Mucosa of stomach (tissue), 1 donor: ENCODE measurements at regions not wholly inside any gene's neighbourhood (a gene's known extent, or its start where the extent isn't known, plus 50 kb on each side); places are given as distances from the start of the nearest gene placed in this dataset.
"Not testable (repeated sequence)": the region's sequence is repeated elsewhere in the genome, so short reads cannot be mapped to it uniquely, and the experiment has no call there.

Source experiments
- H3K27me3 ChIP-seq: one replicate; pipeline ENCODE4 v1.7.0; 2013; ENCODE audit warnings: mild to moderate bottlenecking, low read length; ENCODE audit not compliant: control insufficient read depth, insufficient read depth
- H3K36me3 ChIP-seq: one replicate; pipeline ENCODE4 v1.7.0; 2013; ENCODE audit warnings: low read length; ENCODE audit not compliant: control insufficient read depth, insufficient read depth
- H3K4me1 ChIP-seq: one replicate; pipeline ENCODE4 v1.7.0; 2013; ENCODE audit warnings: mild to moderate bottlenecking, low read length; ENCODE audit not compliant: control insufficient read depth, insufficient read depth
- H3K4me3 ChIP-seq: one replicate; pipeline ENCODE4 v1.7.0; 2013; ENCODE audit warnings: low read length
- H3K9ac ChIP-seq: one replicate; pipeline ENCODE4 v1.7.0; 2013; ENCODE audit warnings: mild to moderate bottlenecking, low read length, moderate library complexity
- H3K9me3 ChIP-seq: one replicate; pipeline ENCODE4 v1.7.0; 2013; ENCODE audit warnings: mild to moderate bottlenecking, low read length, moderate library complexity; ENCODE audit not compliant: control insufficient read depth
- donor health status: Pancreatic carcinoma.

DNA sequence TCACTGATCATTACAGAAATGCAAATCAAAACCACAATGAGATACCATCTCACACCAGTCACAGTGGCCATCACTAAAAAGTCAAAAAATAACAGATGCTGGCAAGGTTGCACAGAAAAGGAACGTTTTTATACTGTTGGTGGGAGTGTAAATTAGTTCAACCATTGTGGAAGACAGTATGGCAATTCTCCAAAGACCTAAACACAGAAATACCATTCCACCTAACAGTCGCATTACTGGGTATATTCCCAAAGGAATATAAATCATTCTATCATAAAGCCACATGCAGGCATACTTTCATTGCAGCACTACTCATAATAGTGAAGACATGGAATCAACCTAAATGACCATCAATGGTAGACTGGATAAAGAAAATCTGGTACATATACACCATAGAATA is 83.2 kb upstream of the ARID5B start:
- H3K4me1 ChIP-seq, H3K9ac ChIP-seq, H3K9me3 ChIP-seq, H3K36me3 ChIP-seq, H3K27me3 ChIP-seq, H3K4me3 ChIP-seq: not testable (repeated sequence)

DNA sequence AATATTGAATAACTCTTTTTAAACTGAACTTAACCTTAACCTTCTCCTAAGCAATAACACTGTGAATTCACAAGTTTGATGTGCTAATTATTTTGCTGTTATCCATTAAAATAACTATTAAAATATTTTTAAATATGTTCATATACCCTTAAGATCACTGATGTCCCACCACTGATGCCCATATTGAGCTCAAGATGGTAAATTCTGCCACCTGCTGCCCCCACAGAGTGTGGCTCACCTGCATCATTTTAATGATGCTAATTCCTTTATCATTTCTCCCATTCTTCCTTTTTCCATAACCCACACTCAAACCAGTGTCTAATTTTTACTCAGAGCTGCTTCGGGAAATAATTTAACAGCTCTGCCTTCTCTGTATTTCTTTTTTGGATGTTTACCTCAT is 82.3 kb upstream of the ARID5B start:
- Histone ChIP-seq H3K27me3 (no peaks in the 10 kb centered on the region), H3K4me1 (peaks cover 4% of the 10 kb centered on the region), H3K4me3 (no peak overlapping the region), H3K36me3 (no peaks in the 10 kb centered on the region), H3K9ac (no peak overlapping the region), H3K9me3 (no peaks in the 10 kb centered on the region)

DNA sequence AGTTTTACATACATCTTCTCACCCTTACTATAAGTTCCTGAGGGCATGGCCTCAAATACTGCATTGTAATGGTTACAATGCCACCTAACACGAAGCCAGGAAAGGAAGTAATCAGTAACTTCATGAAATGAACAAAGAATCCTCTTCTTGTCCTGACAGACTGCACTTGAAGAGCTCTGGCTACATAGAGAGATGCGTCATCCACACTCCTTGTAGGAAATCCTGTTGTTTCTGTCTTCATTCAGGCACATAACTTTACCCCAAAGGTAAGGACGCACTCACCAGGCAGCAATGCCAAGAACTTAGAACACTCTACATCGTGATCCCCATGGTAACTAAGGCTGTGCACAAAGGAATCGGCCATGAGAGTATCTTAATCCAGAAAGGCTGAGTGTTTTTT is 80.3 kb upstream of the ARID5B start:
- Histone ChIP-seq H3K4me3 (no peak overlapping the region), H3K4me1 (peaks cover 11% of the 10 kb centered on the region), H3K27me3 (no peaks in the 10 kb centered on the region), H3K9ac (no peak overlapping the region), H3K9me3 (no peaks in the 10 kb centered on the region), H3K36me3 (no peaks in the 10 kb centered on the region)

DNA sequence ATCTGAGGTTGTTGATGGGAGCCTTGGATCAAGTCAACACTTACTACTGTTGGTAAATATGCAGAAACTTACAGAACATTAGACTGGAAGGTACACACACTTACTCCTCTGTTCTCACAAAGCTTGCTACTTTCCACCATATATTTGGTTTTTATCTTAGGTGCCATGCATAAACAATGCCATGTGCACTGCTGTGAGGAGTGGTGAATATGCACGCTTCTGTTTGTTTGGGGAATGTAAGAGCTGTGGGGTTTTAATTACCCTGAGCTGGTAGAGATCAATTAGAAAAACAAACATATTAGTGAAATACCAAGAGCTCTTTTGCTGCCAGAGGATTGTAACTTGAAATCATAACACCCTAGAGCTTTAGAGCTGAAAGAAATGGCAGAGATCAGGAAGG is 79.8 kb upstream of the ARID5B start:
- peaks cover 11% of the 10 kb centered on the region for H3K4me1 ChIP-seq

DNA sequence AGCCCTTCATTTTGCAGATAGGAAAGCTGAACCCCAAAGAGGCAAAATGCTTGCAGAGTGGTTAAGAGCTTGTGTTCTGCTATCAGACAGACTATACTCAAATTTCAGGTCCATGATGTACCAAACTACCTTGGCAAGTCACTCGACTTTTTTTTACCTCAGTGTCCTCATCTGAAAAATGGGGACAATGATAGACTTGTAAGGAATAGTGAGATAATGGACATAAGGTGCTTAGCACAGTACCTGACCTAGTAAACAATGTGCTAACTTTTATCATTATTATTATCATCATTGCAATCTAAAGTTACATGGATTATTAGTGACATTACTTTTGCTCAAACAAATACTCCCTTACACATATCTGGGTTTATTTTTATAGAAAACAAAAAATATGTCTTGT is 79.4 kb upstream of the ARID5B start:
- Histone ChIP-seq H3K27me3 (no peaks in the 10 kb centered on the region), H3K4me1 (peaks cover 11% of the 10 kb centered on the region), H3K4me3 (no peak overlapping the region), H3K9ac (no peak overlapping the region), H3K36me3 (no peaks in the 10 kb centered on the region), H3K9me3 (no peaks in the 10 kb centered on the region)

More for the DNA sequence above, 79.8 kb upstream of the ARID5B start:
- Histone ChIP-seq H3K9ac (no peak overlapping the region), H3K9me3 (no peaks in the 10 kb centered on the region), H3K27me3 (no peaks in the 10 kb centered on the region), H3K4me3 (no peak overlapping the region), H3K36me3 (no peaks in the 10 kb centered on the region)

DNA sequence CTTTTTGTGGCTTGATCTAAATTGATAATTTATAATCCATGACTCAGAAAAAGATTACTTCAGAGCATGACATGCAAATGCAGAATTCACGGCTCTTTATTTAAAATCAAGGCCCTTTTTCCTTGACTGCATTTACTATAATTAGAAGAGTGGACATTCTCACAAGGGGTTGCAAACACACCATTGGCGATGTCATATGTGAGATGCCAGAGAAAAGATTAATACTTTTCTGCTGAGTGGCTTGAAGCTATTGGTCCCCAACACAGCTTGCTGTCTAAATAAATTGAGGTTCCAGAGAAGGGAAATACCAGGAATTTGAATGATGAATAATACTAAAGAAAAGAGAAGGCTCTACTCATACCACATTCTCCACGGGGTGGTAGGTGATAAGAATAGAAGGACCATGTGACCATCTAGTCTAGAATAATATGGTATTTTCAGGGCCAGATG is 78.7 kb upstream of the ARID5B start:
- no peak overlapping the region for H3K9ac ChIP-seq
- no peaks in the 10 kb centered on the region for H3K9me3 ChIP-seq
- H3K27me3 ChIP-seq, result no peaks in the 10 kb centered on the region
- H3K36me3 ChIP-seq, result no peaks in the 10 kb centered on the region
- H3K4me3 ChIP-seq, result no peak overlapping the region
- H3K4me1 ChIP-seq, result peaks cover 11% of the 10 kb centered on the region

DNA sequence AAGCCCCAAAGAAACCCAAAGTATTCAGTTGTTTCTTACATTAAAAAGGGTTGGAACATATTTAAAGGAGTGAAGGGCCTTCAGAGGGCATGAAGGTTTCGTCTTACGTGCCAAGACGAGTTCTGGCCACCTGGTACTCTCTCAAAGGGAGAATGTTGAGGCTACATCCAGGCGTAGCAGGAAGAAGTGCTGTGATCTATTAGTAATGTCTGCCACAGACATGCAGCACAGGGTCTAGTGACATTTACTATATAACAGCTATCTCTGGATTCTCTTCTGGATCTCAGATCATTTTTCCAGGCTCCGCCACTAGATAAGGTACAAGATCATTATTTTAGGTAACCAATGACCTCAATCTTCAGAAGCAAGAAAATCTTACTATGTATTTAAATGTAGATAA is 76.5 kb upstream of the ARID5B start:
- Histone ChIP-seq H3K4me1 (peaks cover 14% of the 10 kb centered on the region), H3K36me3 (no peaks in the 10 kb centered on the region), H3K9me3 (no peaks in the 10 kb centered on the region), H3K27me3 (no peaks in the 10 kb centered on the region), H3K4me3 (no peak overlapping the region), H3K9ac (no peak overlapping the region)

DNA sequence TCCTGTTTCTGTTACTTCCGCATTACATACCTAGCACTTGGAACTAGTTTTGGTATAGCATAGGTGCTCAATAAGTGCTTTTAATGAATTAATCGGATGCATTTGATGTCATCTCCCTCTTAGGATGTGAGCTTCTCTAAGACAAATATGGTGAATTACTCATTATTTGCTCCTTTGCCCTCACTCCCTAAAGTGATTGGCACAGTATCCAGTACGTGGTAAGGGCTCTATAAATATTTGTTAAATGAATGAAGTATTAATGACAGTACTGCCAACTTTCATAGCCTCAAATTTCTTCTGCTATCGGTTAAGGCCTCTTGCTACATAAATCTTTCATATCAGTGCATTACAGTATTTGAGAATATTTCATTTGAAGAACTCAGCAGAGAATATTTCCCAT is 75.9 kb upstream of the ARID5B start:
- H3K9ac ChIP-seq, result no peak overlapping the region
- no peaks in the 10 kb centered on the region for H3K27me3 ChIP-seq
- no peaks in the 10 kb centered on the region for H3K9me3 ChIP-seq
- H3K4me3 ChIP-seq, result no peak overlapping the region
- peaks cover 21% of the 10 kb centered on the region for H3K4me1 ChIP-seq
- no peaks in the 10 kb centered on the region for H3K36me3 ChIP-seq

DNA sequence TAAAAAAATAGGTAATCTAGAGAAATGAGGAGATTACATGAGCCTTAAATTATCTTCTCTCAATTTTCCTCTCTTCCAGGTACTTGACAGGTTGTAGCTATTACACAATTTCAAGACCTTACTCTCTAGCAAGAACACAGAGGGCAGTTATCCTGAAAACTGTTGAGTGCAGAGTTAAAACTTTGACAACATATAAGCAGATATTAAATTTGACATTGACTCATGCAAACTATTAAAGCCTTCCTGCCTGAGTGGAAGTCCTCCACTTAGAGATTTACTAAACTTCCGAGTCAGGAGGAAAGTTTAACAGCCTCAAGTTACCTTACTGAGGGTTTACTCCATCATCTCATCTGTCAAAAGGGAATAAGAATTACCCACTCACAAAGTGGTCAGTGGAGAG is 73.5 kb upstream of the ARID5B start:
- no peak overlapping the region for H3K4me3 ChIP-seq
- no peaks in the 10 kb centered on the region for H3K27me3 ChIP-seq
- H3K36me3 ChIP-seq, result no peaks in the 10 kb centered on the region
- H3K4me1 ChIP-seq, result peaks cover 22% of the 10 kb centered on the region
- H3K9me3 ChIP-seq, result no peaks in the 10 kb centered on the region
- H3K9ac ChIP-seq, result no peak overlapping the region

DNA sequence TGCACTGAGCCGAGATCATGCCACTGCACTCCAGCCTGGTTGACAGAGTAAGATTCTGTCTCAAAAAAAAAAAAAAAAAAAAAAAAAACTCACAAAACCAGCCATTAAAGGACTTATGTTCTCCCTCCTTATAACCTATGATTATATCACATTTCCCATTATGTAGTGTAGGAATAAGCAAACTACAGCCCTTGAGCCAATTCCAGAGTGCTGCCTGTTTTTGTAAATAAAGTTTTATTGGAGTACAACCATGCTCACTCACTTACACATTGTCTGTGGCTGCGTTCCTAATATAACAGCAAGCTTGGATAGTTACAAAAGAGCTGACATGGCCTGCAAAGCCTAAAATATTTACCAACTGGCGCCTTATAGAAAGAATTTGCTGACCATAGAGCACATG is 72.7 kb upstream of the ARID5B start:
- Histone ChIP-seq H3K4me1 (peaks cover 22% of the 10 kb centered on the region), H3K9ac (no peak overlapping the region), H3K27me3 (no peaks in the 10 kb centered on the region), H3K4me3 (no peak overlapping the region), H3K9me3 (no peaks in the 10 kb centered on the region), H3K36me3 (no peaks in the 10 kb centered on the region)

DNA sequence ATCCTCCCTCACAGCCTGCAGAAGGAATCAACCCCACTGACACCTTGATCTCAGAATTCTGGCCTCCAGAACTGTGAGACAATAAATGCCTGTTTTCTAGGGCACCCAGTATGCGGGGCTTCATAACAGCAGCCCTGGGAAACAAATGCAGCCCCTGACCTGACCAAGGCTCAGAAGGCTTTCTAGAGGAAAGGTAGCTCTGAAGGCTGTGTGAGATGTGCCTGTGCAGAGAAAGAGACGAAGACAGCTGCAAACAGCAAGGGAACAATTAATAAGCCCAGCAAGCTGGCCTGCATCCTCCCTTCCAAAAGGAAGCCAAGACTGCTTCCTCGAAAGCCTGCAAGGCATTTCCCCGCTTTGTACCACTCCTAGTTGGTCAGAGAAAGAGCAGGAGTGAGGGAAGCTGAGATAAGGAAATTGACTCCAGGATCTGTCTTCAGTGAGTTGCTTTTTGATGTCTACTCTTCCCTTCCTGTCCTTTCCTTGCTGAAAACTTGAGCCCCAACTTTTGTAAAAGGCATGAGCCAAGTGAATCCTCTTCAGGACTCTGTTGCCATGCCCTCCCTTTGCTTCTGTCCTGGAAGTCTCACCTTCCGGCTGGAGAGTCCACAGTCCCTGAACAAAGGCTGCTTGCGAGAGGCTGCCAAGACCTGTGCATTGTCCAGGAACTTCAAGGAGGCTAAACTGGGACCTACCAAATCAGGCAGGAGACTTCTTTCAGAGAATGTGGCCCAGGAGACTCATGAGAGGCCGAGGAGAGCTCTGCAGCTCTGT is 71.2 kb upstream of the ARID5B start:
- H3K9me3 ChIP-seq, result no peaks in the 10 kb centered on the region
- H3K9ac ChIP-seq, result no peak overlapping the region
- peaks cover 26% of the 10 kb centered on the region for H3K4me1 ChIP-seq
- no peaks in the 10 kb centered on the region for H3K27me3 ChIP-seq
- no peaks in the 10 kb centered on the region for H3K36me3 ChIP-seq
- H3K4me3 ChIP-seq, result no peak overlapping the region

DNA sequence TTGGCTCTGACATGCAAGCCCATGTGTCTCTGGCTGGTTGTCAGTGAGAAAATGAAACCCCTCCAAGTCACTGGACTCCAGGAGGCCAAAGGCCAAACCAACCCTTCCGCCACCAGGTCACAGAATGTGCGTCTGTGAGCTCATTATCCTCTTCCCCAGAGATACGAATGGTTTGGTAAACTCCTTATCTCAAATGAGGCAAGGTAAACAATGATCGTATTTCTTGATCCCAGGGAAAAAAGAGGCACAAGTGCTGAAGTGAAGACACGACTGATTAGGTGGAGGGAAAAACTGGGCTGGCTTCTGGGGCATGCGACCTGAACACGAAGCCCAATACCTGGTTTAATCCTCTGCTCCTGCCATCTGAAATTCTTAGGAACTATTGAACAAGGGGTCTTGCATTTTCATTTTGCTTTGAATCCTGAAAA is 70.6 kb upstream of the ARID5B start:
- H3K9me3 ChIP-seq, result no peaks in the 10 kb centered on the region
- no peaks in the 10 kb centered on the region for H3K36me3 ChIP-seq
- H3K9ac ChIP-seq, result no peak overlapping the region
- no peak overlapping the region for H3K4me3 ChIP-seq
- peaks cover 29% of the 10 kb centered on the region for H3K4me1 ChIP-seq
- H3K27me3 ChIP-seq, result no peaks in the 10 kb centered on the region
